ENCODE measurements at regions not wholly inside any gene's neighbourhood (a gene's known extent, or its start where the extent isn't known, plus 50 kb on each side); places are given as distances from the start of the nearest gene placed in this dataset.
"Not testable (repeated sequence)": the region's sequence is repeated elsewhere in the genome, so short reads cannot be mapped to it uniquely, and the experiment has no call there.

DNA sequence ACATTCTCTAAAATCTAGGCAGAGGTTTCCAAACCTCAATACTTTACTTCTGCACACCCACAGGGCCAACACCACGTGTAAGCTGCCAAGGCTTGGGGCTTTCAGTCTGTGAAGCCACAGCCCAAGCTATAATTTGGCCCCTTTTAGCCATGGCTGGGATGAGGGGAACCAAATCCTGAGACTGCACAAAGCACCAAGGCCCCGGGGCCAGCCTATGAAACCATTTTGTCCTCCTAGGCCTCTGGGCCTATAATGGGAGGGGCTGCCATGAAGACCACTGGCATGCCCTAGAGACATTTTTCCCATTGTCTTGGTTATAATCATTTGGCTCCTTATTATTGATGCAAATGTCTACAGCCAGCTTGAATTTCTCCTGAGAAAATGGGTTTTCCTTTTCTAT lies 513.0 kb upstream of the ADGRB3 start:
- H3K27ac Mint-ChIP-seq: no peak overlapping the region
- POLR2A ChIA-PET: no interaction called here
- TF ChIP-seq, protein P1, sequence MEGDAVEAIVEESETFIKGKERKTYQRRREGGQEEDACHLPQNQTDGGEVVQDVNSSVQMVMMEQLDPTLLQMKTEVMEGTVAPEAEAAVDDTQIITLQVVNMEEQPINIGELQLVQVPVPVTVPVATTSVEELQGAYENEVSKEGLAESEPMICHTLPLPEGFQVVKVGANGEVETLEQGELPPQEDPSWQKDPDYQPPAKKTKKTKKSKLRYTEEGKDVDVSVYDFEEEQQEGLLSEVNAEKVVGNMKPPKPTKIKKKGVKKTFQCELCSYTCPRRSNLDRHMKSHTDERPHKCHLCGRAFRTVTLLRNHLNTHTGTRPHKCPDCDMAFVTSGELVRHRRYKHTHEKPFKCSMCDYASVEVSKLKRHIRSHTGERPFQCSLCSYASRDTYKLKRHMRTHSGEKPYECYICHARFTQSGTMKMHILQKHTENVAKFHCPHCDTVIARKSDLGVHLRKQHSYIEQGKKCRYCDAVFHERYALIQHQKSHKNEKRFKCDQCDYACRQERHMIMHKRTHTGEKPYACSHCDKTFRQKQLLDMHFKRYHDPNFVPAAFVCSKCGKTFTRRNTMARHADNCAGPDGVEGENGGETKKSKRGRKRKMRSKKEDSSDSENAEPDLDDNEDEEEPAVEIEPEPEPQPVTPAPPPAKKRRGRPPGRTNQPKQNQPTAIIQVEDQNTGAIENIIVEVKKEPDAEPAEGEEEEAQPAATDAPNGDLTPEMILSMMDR (IDR thresholded peaks at IDR 0.05): no peak
- no peak for ATAC-seq (ENCODE audit: low read depth)
- H3K4me1 Mint-ChIP-seq: no peaks in the 10 kb centered on the region
- H3K4me3 Mint-ChIP-seq: no peak overlapping the region
- no peaks in the 10 kb centered on the region for H3K36me3 Mint-ChIP-seq (ENCODE audit: low read depth)
- intact Hi-C loops (cut with micrococcal nuclease): no loop called here
- H3K9me3 Mint-ChIP-seq: peaks cover 13% of the 10 kb centered on the region
- no peaks in the 10 kb centered on the region for H3K27me3 Mint-ChIP-seq
- CTCF ChIA-PET: no interaction called here
- DNase-seq: no peak

DNA sequence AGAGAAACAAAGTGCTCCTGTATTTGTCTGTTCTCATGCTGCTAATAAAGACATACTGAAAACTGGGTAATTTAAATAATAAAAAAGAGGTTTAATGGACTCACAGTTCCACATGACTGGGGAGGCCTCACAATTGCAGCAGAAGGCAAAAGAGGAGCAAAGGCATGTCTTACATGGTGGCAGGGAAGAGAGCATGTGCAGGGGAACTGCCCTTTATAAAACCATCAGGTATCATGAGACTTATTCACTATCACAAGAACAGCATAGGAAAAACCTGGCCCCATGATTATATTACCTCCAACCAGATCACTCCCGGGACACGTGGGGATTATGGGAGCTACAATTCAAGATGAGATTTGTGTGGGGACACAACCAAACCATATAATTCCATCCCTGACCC lies 514.1 kb upstream of the ADGRB3 start:
- H3K27me3 Mint-ChIP-seq; DNase-seq; intact Hi-C loops (cut with micrococcal nuclease); H3K4me3 Mint-ChIP-seq; CTCF ChIA-PET; H3K36me3 Mint-ChIP-seq (ENCODE audit: low read depth); POLR2A ChIA-PET; ATAC-seq (ENCODE audit: low read depth); H3K27ac Mint-ChIP-seq; H3K4me1 Mint-ChIP-seq: not testable (repeated sequence)
- H3K9me3 Mint-ChIP-seq: peaks cover 14% of the 10 kb centered on the region

DNA sequence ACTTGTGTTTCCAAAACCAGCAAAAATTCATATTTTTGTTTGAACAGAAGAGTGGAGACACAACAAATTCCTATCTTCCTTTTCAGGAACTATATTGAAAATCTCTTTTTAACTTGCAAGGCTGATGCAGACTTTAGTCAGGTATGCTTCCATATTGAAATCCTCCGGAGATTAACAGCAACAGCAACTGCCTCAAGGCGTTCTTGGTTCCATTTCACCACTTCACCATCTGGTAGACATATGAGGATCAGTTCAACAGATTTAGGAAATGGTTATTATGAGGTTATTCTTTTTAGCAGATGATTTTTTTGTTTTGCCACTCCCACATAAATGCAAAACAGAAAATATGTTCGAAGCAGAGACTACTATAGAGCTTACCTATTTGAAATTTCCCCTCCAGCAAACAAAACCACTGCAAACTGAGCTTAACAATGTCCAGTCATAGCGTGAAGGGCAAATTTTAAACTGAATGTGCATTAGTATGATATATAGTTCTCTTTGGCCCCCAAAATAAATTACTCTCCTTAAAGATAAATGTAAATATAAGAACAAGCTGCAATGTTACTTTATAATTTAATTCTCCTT lies 520.5 kb upstream of the ADGRB3 start:
- no peak for DNase-seq
- Mint-ChIP-seq H3K4me1 (no peaks in the 10 kb centered on the region), H3K27ac (no peak overlapping the region), H3K36me3 (ENCODE audit: low read depth) (no peaks in the 10 kb centered on the region), H3K27me3 (no peaks in the 10 kb centered on the region), H3K4me3 (no peak overlapping the region), H3K9me3 (peaks cover 2% of the 10 kb centered on the region)
- no peak for ATAC-seq (ENCODE audit: low read depth)
- intact Hi-C loops (cut with micrococcal nuclease): no loop called here
- TF ChIP-seq, protein P1 (IDR thresholded peaks at IDR 0.05): no peak
- ChIA-PET CTCF (no interaction called here), POLR2A (no interaction called here)

DNA sequence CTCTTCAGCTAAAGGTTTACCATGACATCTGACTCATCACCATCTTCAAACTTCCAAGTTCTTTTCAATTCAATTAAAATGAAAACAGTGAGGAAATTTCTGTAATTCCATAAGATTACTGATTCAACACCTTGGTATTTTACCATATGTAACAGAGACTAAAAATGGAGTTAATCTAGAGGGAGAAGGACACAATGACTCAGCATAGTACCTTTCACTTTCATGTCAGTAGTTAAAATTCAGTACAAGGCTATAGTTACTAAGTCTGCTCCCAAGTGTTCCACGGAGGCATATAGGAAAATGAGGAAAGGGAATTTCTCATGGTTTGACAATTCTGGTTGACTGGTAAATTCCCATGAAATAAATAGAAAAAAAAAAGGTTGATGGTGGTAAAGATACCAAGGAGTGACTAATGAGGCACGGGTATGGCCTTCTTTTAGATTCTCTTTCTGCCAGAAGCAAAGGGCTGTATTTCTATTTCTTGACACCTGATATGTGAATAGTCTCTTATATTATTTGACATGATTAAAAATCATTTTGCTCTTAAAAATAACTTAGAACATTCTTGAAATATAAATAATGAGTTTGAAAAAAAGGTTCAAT lies 526.7 kb upstream of the ADGRB3 start:
- TF ChIP-seq, protein P1 (IDR thresholded peaks at IDR 0.05): no peak
- no peaks in the 10 kb centered on the region for H3K4me1 Mint-ChIP-seq
- no peak overlapping the region for H3K4me3 Mint-ChIP-seq
- ATAC-seq (ENCODE audit: low read depth) (no peak), DNase-seq (no peak)
- no peaks in the 10 kb centered on the region for H3K36me3 Mint-ChIP-seq (ENCODE audit: low read depth)
- H3K27ac Mint-ChIP-seq: no peak overlapping the region
- ChIA-PET CTCF (no interaction called here), POLR2A (no interaction called here)
- no peaks in the 10 kb centered on the region for H3K9me3 Mint-ChIP-seq
- H3K27me3 Mint-ChIP-seq: no peaks in the 10 kb centered on the region
- intact Hi-C loops (cut with micrococcal nuclease): no loop called here

DNA sequence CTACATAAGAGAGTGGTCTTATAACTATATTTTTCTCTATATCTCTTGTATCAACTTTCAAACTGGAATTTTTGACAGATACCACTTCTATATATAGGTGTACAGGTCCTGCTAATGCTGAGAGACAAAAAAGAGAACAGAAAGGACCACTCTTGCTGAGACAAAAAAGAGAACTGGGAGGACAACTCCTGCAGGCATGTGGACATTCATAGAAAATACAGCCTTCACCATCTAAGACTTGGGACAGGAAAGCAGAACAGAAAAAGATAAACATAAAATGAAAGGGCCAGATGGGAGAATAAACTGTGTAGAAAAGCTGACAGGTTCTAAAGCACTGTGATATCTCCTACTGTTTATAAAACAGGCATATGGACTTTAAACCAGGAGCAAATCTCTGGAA lies 541.0 kb upstream of the ADGRB3 start:
- ChIA-PET CTCF (no interaction called here), POLR2A (no interaction called here)
- TF ChIP-seq, protein P1 (IDR thresholded peaks at IDR 0.05): no peak
- Mint-ChIP-seq H3K4me1 (no peaks in the 10 kb centered on the region), H3K27me3 (no peaks in the 10 kb centered on the region), H3K36me3 (ENCODE audit: low read depth) (no peaks in the 10 kb centered on the region), H3K4me3 (no peak overlapping the region), H3K9me3 (no peaks in the 10 kb centered on the region), H3K27ac (no peak overlapping the region)
- no peak for ATAC-seq (ENCODE audit: low read depth)
- no peak for DNase-seq
- intact Hi-C loops (cut with micrococcal nuclease): no loop called here

Data from activated B cell treated with CpG ODN at 0.5 μM for 24 hours (primary cell).